IMR-90 (cell line): ENCODE measurements at regions not wholly inside any gene's neighbourhood (a gene's known extent, or its start where the extent isn't known, plus 50 kb on each side); places are given as distances from the start of the nearest gene placed in this dataset.

Experiments
- ATAC-seq: fragments of 200-7000 bp; cut with Tn5 transposase; 2 replicates; pipeline ENCODE4 v1.9.1; 2020; ENCODE audit warnings: low read depth, mild to moderate bottlenecking, moderate library complexity
- BruUV-seq: library from RNA; stranded (reverse); fragments of 400-500 nt; replicated peaks from 2 replicates; lab custom pipeline; 2021; lab: Mats Ljungman, UMichigan
- CTCF ChIA-PET: fragments of 300-600 bp; formaldehyde crosslinking; extraction: SDS; loops from one replicate; lab custom pipeline; 2021; ENCODE audit warnings: antibody characterized with exemption; lab: Yijun Ruan, JAX
- POLR2A ChIA-PET: fragments of 300-600 bp; sonication (Branson Sonifier 250); formaldehyde crosslinking; loops from one replicate; lab custom pipeline; 2022; ENCODE audit warnings: antibody characterized with exemption; ENCODE audit not compliant: unreplicated experiment; lab: Charles Lee
- DNase-seq: peaks from one replicate; pipeline ENCODE4 v3.0.0; 2013
- H2AFZ ChIP-seq: replicated peaks from 2 replicates; pipeline ENCODE3; 2013; ENCODE audit warnings: low read length, mild to moderate bottlenecking; ENCODE audit not compliant: poor library complexity
- H2AK5ac ChIP-seq: 2 replicates; pipeline ENCODE4 v1.6.1; 2013; ENCODE audit warnings: low read depth, low read length, inconsistent platforms
- H2AK9ac ChIP-seq: replicated peaks from 2 replicates; pipeline ENCODE3; 2013; ENCODE audit warnings: mild to moderate bottlenecking, low read depth, low read length, moderate library complexity; ENCODE audit not compliant: poor library complexity
- H2BK120ac ChIP-seq: 2 replicates; pipeline ENCODE4 v1.6.1; 2013; ENCODE audit warnings: low read depth, low read length, inconsistent platforms
- H2BK15ac ChIP-seq: 3 replicates; pipeline ENCODE4 v1.6.1; 2013; ENCODE audit warnings: low read depth, low read length, inconsistent platforms
- H2BK20ac ChIP-seq: 2 replicates; pipeline ENCODE4 v1.6.1; 2013; ENCODE audit warnings: low read depth, mild to moderate bottlenecking, inconsistent platforms, low read length, moderate library complexity
- H2BK5ac ChIP-seq: 2 replicates; pipeline ENCODE4 v1.6.1; 2013; ENCODE audit warnings: mild to moderate bottlenecking, low read depth, low read length, inconsistent platforms; ENCODE audit not compliant: poor library complexity, severe bottlenecking
- H3K14ac ChIP-seq: replicated peaks from 2 replicates; pipeline ENCODE4 v1.6.1; 2013; ENCODE audit warnings: low read depth, low read length, inconsistent platforms
- H3K18ac ChIP-seq: 2 replicates; pipeline ENCODE4 v1.6.1; 2013; ENCODE audit warnings: low read depth, low read length, control low read depth
- H3K23ac ChIP-seq: 2 replicates; pipeline ENCODE4 v1.6.1; 2013; ENCODE audit warnings: low read depth, low read length, inconsistent platforms
- H3K27ac ChIP-seq: 2 replicates; pipeline ENCODE4 v1.5.1; 2013; ENCODE audit warnings: mild to moderate bottlenecking, control low read depth, low read length; ENCODE audit not compliant: insufficient read depth
- H3K27me3 ChIP-seq: 2 replicates; pipeline ENCODE4 v1.6.1; 2013; ENCODE audit warnings: low read length; ENCODE audit not compliant: control insufficient read depth, insufficient read depth
- H3K36me3 ChIP-seq: 2 replicates; pipeline ENCODE4 v1.6.1; 2013; ENCODE audit warnings: low read length, mixed read lengths; ENCODE audit not compliant: control insufficient read depth, insufficient read depth
- H3K4ac ChIP-seq: 2 replicates; pipeline ENCODE4 v1.6.1; 2013; ENCODE audit warnings: low read depth, low read length, inconsistent platforms
- H3K4me1 ChIP-seq: 2 replicates; pipeline ENCODE4 v1.6.1; 2013; ENCODE audit warnings: low read length, mixed read lengths; ENCODE audit not compliant: control insufficient read depth, insufficient read depth
- H3K4me2 ChIP-seq: 2 replicates; pipeline ENCODE4 v1.6.1; 2013; ENCODE audit warnings: low read depth, mild to moderate bottlenecking, control low read depth, low read length, moderate library complexity
- H3K4me3 ChIP-seq: 2 replicates; pipeline ENCODE4 v1.5.1; 2013; ENCODE audit warnings: low read depth, mild to moderate bottlenecking, control low read depth, low read length, moderate library complexity; ENCODE audit not compliant: insufficient read depth
- H3K56ac ChIP-seq: 2 replicates; pipeline ENCODE4 v1.6.1; 2013; ENCODE audit warnings: low read length, inconsistent platforms; ENCODE audit not compliant: insufficient read depth; ENCODE audit errors: extremely low read depth
- H3K79me1 ChIP-seq, 2 experiments: 2 replicates each; pipeline ENCODE4 v1.6.1; 2013; ENCODE audit warnings: low read length in 2 of 2, inconsistent platforms in 1 of 2, low read depth in 1 of 2
- H3K9ac ChIP-seq: 2 replicates; pipeline ENCODE4 v1.6.1; 2013; ENCODE audit warnings: low read depth, low read length, control low read depth
- H3K9me1 ChIP-seq: 2 replicates; pipeline ENCODE4 v1.6.1; 2013; ENCODE audit warnings: low read length, inconsistent platforms; ENCODE audit not compliant: insufficient read depth
- H3K9me3 ChIP-seq: 2 replicates; pipeline ENCODE4 v1.6.1; 2013; ENCODE audit warnings: low read length; ENCODE audit not compliant: control insufficient read depth, insufficient read depth
- H4K20me1 ChIP-seq: 2 replicates; pipeline ENCODE4 v1.6.1; 2013; ENCODE audit warnings: low read length, inconsistent platforms; ENCODE audit not compliant: insufficient read depth
- H4K5ac ChIP-seq: 2 replicates; pipeline ENCODE4 v1.6.1; 2013; ENCODE audit warnings: mild to moderate bottlenecking, low read depth, low read length, control low read depth
- H4K8ac ChIP-seq, 2 experiments: 2 replicates each; pipeline ENCODE4 v1.6.1; 2013; ENCODE audit warnings: low read depth in 2 of 2, low read length in 2 of 2, control low read depth in 1 of 2, inconsistent platforms in 1 of 2
- H4K91ac ChIP-seq: 2 replicates; pipeline ENCODE4 v1.6.1; 2013; ENCODE audit warnings: low read depth, low read length, inconsistent platforms; ENCODE audit not compliant: insufficient read depth
- CEBPB ChIP-seq: IDR thresholded peaks from 2 replicates; pipeline ENCODE4 v1.6.1; 2012; ENCODE audit warnings: low read depth, low read length, improper control_type of control experiment
- MAFK ChIP-seq: IDR thresholded peaks from 2 replicates; pipeline ENCODE4 v1.6.1; 2012; ENCODE audit warnings: low read depth, low read length, improper control_type of control experiment
- MXI1 ChIP-seq: IDR thresholded peaks from 2 replicates; pipeline ENCODE4 v1.6.1; 2012; ENCODE audit warnings: low read depth, mild to moderate bottlenecking, low read length, moderate library complexity, borderline replicate concordance
- WGBS, 2 experiments: methylation state at CpG; one replicate each; pipeline versions ENCODE4 v1.1.5 to v1.1.7; 2013; ENCODE audit warnings: missing lambda C conversion rate in 2 of 2; ENCODE audit not compliant: insufficient read length in 1 of 2; ENCODE audit errors: extremely low coverage in 2 of 2; 5-methylcytosine and 5-hydroxymethylcytosine counted together
- dilution Hi-C: fragments of 300-500 bp; cut with HindIII; formaldehyde crosslinking; loops from one replicate; pipeline ENCODE4 v1.14.3; 2018; ENCODE audit warnings: low sequenced_read_pairs; ENCODE audit not compliant: unreplicated experiment
- in situ Hi-C: fragments of 300-500 bp; cut with MboI; formaldehyde crosslinking; loops from 3 replicates; pipeline ENCODE4 v1.14.3; 2019; ENCODE audit warnings: low sequenced_read_pairs, inconsistent platforms, mixed read lengths
- intact Hi-C: fragments of 100-400 bp; cut with micrococcal nuclease; formaldehyde crosslinking; loops from 2 replicates; pipeline ENCODE4 v1.10.0; 2022

DNA sequence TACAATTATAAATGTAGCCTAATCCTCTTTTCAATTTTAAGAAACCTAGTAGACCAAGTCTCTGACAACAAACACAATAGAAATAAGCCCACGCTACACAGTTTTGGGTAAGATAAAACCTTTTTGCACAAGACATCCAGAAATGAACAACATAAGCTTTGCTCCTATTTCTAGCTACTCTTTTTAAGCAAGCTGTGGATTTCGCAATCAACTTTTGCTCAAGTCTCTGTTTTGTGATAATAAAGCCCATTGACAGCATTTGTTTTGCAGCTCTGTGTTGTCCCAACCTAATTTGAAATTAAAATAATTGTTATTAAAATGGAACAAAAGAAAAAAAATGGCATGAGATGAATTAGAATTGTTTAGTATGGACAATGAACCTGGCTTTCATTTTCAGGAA lies 287.9 kb upstream of the PUDP start:
- no peak overlapping the region for H2BK15ac ChIP-seq
- H3K36me3 ChIP-seq, result no peaks in the 10 kb centered on the region
- H2BK5ac ChIP-seq, result no peak overlapping the region
- H3K9me1 ChIP-seq, result no peaks in the 10 kb centered on the region
- H4K20me1 ChIP-seq, result no peaks in the 10 kb centered on the region
- in situ Hi-C loops, result no loop called here
- no peak overlapping the region for H4K91ac ChIP-seq
- no CpG with 5 or more reads among the region's 2 CpGs for WGBS, 2 experiments
- H4K5ac ChIP-seq, result no peak overlapping the region
- no peaks in the 10 kb centered on the region for H3K27me3 ChIP-seq
- no peak overlapping the region for H2AK9ac ChIP-seq
- no peak overlapping the region for H3K9ac ChIP-seq
- H2BK20ac ChIP-seq, result no peak overlapping the region
- ChIA-PET CTCF (interaction anchor here (1.1 kb wide), 1 partner anchor 33 kb away, joined by 3 read pairs; no protein-coding TSS in a partner anchor), POLR2A (no interaction called here)
- no peak for DNase-seq
- H3K4me1 ChIP-seq, result no peaks in the 10 kb centered on the region
- no peak overlapping the region for H3K4me2 ChIP-seq
- H3K23ac ChIP-seq, result no peak overlapping the region
- no peak overlapping the region for H3K14ac ChIP-seq
- no peak overlapping the region for H3K4me3 ChIP-seq
- intact Hi-C loops, result no loop called here
- H4K8ac ChIP-seq, result no peak overlapping the region
- H2BK120ac ChIP-seq, result no peak overlapping the region
- dilution Hi-C loops, result no loop called here
- no peak overlapping the region for H2AK5ac ChIP-seq
- H2AFZ ChIP-seq, result no peak overlapping the region
- TF ChIP-seq MXI1 (no peak), MAFK (no peak), CEBPB (peak; percentile 85)
- no peaks in the 10 kb centered on the region for H3K9me3 ChIP-seq
- no peak overlapping the region for H3K4ac ChIP-seq
- BruUV-seq, result no TSS peak
- no peak overlapping the region for H3K27ac ChIP-seq
- no peak for ATAC-seq
- no peak overlapping the region for H3K56ac ChIP-seq
- H3K79me1 ChIP-seq, result no peaks in the 10 kb centered on the region
- H3K18ac ChIP-seq, result no peak overlapping the region
